RWPE2 (cell line): ENCODE measurements at regions not wholly inside any gene's neighbourhood (a gene's known extent, or its start where the extent isn't known, plus 50 kb on each side); places are given as distances from the start of the nearest gene placed in this dataset.

Experiments
- ATAC-seq: fragments of 200-7000 bp; cut with Tn5 transposase; 3 replicates; pipeline ENCODE4 v1.9.1; 2021; ENCODE audit warnings: low read depth
- DNase-seq: peaks from one replicate; pipeline ENCODE4 v3.0.0-alpha.2; 2020; ENCODE audit warnings: low spot score
- H3K27ac ChIP-seq: fragments of 450-650 bp; 2 replicates; pipeline ENCODE4 v1.5.1; 2017; ENCODE audit warnings: mild to moderate bottlenecking; ENCODE audit not compliant: poor library complexity, severe bottlenecking
- H3K27me3 ChIP-seq: fragments of 250-450 bp; sonication (Bioruptor Pico); 2 replicates; pipeline ENCODE4 v1.5.1; 2021; ENCODE audit warnings: mild to moderate bottlenecking, moderate library complexity; ENCODE audit not compliant: insufficient read depth, poor library complexity, severe bottlenecking
- H3K36me3 ChIP-seq: fragments of 250-450 bp; sonication (Bioruptor Pico); 2 replicates; pipeline ENCODE4 v1.5.1; 2020; ENCODE audit warnings: low read depth, mild to moderate bottlenecking, moderate library complexity
- H3K4me1 ChIP-seq: fragments of 250-450 bp; sonication (Bioruptor Pico); 2 replicates; pipeline ENCODE4 v1.5.1; 2021; ENCODE audit warnings: mild to moderate bottlenecking, moderate library complexity; ENCODE audit not compliant: insufficient read depth, poor library complexity, severe bottlenecking
- H3K4me3 ChIP-seq: fragments of 250-450 bp; sonication (Bioruptor Pico); 2 replicates; pipeline ENCODE4 v1.5.1; 2021; ENCODE audit warnings: mild to moderate bottlenecking, moderate library complexity; ENCODE audit not compliant: severe bottlenecking
- H3K9me3 ChIP-seq: fragments of 250-450 bp; sonication (Bioruptor Pico); 2 replicates; pipeline ENCODE4 v1.5.1; 2021; ENCODE audit warnings: mild to moderate bottlenecking, moderate library complexity; ENCODE audit not compliant: severe bottlenecking
- TF ChIP-seq, protein P1 (sequence below): fragments of 450-650 bp; IDR thresholded peaks from one replicate; pipeline ENCODE4 v1.5.1; 2017; ENCODE audit warnings: mild to moderate bottlenecking, moderate library complexity; ENCODE audit not compliant: poor library complexity, severe bottlenecking

- DNase-seq, result no peak
- Histone ChIP-seq H3K4me1 (no peaks in the 10 kb centered on the region), H3K36me3 (no peaks in the 10 kb centered on the region), H3K27ac (no peak overlapping the region), H3K27me3 (no peaks in the 10 kb centered on the region), H3K9me3 (no peaks in the 10 kb centered on the region), H3K4me3 (no peak overlapping the region)
- ATAC-seq, result no peak
- TF ChIP-seq, protein P1, sequence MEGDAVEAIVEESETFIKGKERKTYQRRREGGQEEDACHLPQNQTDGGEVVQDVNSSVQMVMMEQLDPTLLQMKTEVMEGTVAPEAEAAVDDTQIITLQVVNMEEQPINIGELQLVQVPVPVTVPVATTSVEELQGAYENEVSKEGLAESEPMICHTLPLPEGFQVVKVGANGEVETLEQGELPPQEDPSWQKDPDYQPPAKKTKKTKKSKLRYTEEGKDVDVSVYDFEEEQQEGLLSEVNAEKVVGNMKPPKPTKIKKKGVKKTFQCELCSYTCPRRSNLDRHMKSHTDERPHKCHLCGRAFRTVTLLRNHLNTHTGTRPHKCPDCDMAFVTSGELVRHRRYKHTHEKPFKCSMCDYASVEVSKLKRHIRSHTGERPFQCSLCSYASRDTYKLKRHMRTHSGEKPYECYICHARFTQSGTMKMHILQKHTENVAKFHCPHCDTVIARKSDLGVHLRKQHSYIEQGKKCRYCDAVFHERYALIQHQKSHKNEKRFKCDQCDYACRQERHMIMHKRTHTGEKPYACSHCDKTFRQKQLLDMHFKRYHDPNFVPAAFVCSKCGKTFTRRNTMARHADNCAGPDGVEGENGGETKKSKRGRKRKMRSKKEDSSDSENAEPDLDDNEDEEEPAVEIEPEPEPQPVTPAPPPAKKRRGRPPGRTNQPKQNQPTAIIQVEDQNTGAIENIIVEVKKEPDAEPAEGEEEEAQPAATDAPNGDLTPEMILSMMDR, result no peak
Observed at GRCh38 chr2:153115141-153115540, 363.4 kb downstream of the RPRM start.

DNA sequence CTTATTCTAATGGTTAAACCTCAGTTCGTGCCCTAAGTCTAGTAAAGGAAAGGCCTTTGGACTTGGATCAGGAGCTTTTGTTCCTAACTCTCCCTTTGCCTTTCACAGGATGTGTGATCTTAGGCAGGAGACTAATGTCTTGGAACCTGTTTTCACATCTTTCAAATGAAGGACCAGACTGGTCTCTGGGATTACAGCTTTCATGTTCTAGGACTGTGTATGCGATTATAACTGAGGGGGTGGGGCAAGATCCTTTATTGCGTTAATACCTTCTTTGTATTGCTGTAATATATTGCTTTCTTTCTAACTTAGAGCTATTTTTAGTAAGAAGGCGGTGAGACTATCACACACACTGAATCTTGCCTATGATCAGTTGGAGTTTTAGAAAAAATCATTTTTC is 368.1 kb downstream of the RPRM start:
- H3K4me3 ChIP-seq, result no peak overlapping the region
- H3K4me1 ChIP-seq, result no peaks in the 10 kb centered on the region
- DNase-seq, result no peak
- no peaks in the 10 kb centered on the region for H3K9me3 ChIP-seq
- no peaks in the 10 kb centered on the region for H3K36me3 ChIP-seq
- H3K27me3 ChIP-seq, result no peaks in the 10 kb centered on the region
- no peak overlapping the region for H3K27ac ChIP-seq
- ATAC-seq, result no peak
- TF ChIP-seq, protein P1, result no peak

DNA sequence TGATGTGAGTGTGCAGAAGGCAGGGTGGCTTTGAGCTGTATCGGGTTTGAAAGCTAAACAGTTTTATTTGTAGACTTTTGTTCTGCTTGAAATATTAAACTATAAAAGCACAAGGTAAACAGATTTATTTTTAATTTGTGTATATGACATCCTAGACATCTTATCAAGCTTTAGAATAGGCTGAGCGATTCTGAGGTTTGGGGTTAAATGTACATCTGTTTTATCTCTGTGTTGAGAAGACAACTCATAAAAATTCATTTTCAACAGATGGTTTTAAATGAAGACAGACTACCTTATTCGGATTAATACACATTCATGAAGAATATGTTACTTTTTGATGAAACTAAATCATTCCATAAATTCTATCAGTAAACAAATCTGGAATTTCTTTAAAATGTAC is 368.8 kb downstream of the RPRM start:
- H3K4me3 ChIP-seq, result no peak overlapping the region
- H3K9me3 ChIP-seq, result no peaks in the 10 kb centered on the region
- no peak overlapping the region for H3K27ac ChIP-seq
- ATAC-seq (no peak), DNase-seq (no peak)
- H3K27me3 ChIP-seq, result no peaks in the 10 kb centered on the region
- TF ChIP-seq, protein P1, result no peak
- H3K4me1 ChIP-seq, result no peaks in the 10 kb centered on the region
- H3K36me3 ChIP-seq, result no peaks in the 10 kb centered on the region

GRCh38 chr2:153106802-153107477 is 371.6 kb downstream of the RPRM start:
- TF ChIP-seq, protein P1, result no peak
- H3K4me3 ChIP-seq, result no peak overlapping the region
- no peak overlapping the region for H3K27ac ChIP-seq
- ATAC-seq, result no peak
- DNase-seq, result no peak
- H3K4me1 ChIP-seq, result no peaks in the 10 kb centered on the region
- H3K9me3 ChIP-seq, result no peaks in the 10 kb centered on the region
- H3K27me3 ChIP-seq, result no peaks in the 10 kb centered on the region
- H3K36me3 ChIP-seq, result no peaks in the 10 kb centered on the region

DNA sequence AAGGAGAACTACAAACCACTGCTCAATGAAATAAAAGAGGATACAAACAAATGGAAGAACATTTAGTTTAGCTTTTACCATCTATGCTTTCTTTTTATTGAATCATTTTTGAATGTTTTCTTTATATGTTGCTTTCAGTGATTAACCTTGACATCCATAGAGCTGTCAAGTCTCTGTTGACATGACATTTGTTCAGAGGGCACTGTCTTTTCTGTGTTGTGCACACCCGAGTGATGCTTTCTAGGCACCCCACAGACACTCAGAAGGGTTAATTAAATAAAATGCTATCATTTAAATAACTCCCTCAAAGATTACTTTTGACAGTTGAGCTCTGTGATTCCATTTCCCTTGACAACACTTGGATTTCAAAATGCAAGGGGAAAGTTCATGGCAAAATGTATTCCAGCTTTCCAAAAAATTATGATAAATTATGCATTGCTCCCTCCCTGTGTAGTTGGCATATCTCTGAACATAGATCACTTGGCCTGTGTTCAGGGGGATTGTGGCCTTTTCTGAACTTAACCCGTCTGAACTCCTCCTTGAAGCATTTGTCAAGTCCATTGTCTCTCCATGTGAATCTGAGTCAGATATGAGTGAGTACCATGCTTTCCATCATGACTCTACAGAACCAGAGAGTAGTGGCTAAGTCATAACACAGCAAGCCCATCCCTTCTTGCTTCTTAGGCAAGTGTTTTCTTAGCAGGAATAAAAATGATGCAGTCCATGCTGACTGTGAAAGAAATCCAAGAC is 372.6 kb downstream of the RPRM start:
- H3K4me3 ChIP-seq, result no peak overlapping the region
- TF ChIP-seq, protein P1, result no peak
- no peaks in the 10 kb centered on the region for H3K4me1 ChIP-seq
- no peaks in the 10 kb centered on the region for H3K9me3 ChIP-seq
- no peaks in the 10 kb centered on the region for H3K27me3 ChIP-seq
- no peak for DNase-seq
- peak; percentile 33; the same call in 1 of the 3 replicates for ATAC-seq
- H3K27ac ChIP-seq, result no peak overlapping the region
- no peaks in the 10 kb centered on the region for H3K36me3 ChIP-seq
